ENCODE measurements at regions not wholly inside any gene's neighbourhood (a gene's known extent, or its start where the extent isn't known, plus 50 kb on each side); places are given as distances from the start of the nearest gene placed in this dataset.

DNA sequence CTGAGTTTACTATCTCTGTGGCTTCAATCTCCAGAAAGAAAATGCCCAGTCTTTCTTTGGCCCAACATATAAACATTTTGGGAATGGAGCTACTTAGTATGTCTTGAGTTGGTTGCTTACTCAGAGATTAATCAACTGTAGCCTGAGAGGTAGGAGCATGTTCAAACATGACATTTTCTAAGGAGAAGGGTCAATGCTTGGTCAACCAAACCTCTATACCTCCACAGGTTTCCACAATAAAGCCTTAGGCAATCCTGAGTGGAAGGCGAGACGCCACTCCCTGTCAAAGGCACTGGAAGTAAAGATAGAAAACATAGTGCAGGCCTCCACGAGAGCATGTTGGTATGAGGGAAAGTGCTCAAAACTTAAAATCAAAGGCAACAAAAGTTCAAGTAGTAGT lies 411.4 kb downstream of the KCTD16 start:
- intact Hi-C loops (cut with DNase I; ENCODE audit: low total_unique reads), result no loop called here
- H3K4me3 ChIP-seq (ENCODE audit: low read depth, poor library complexity, severe bottlenecking), result no peak overlapping the region
- WGBS, 2 donors, result 57 to 62% methylated on average over 3 of the region's 3 CpGs
- DNase-seq (ENCODE audit: low spot score in 2 of 2), result no peak
- TF ChIP-seq, protein P1, sequence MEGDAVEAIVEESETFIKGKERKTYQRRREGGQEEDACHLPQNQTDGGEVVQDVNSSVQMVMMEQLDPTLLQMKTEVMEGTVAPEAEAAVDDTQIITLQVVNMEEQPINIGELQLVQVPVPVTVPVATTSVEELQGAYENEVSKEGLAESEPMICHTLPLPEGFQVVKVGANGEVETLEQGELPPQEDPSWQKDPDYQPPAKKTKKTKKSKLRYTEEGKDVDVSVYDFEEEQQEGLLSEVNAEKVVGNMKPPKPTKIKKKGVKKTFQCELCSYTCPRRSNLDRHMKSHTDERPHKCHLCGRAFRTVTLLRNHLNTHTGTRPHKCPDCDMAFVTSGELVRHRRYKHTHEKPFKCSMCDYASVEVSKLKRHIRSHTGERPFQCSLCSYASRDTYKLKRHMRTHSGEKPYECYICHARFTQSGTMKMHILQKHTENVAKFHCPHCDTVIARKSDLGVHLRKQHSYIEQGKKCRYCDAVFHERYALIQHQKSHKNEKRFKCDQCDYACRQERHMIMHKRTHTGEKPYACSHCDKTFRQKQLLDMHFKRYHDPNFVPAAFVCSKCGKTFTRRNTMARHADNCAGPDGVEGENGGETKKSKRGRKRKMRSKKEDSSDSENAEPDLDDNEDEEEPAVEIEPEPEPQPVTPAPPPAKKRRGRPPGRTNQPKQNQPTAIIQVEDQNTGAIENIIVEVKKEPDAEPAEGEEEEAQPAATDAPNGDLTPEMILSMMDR (IDR thresholded peaks at IDR 0.05), result no peak

DNA sequence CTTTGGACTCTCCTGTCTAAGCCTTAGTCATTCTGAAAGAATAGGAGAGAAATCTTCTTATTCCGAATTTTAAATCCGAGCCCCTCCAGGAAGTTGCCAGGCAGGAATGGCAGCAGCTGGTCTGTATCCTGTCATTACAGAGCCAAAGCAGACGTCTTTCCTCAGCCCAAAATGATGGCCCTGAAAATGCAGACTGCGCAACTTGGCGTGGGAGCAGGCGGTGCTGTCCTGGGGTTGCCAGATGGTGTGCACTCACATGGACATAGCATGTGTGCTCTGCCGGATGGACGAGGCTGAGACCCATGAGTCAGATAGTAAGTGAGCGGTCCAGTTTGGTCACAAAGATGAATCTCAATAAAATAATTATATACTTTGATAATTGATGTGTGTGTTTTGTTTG lies 410.4 kb downstream of the KCTD16 start:
- 84 to 87% methylated on average over 8 to 9 of the region's 9 CpGs for WGBS, 2 donors
- TF ChIP-seq, protein P1 (IDR thresholded peaks at IDR 0.05), result no peak
- no peak for TF ChIP-seq POLR2A (IDR thresholded peaks at IDR 0.05)
- H3K4me3 ChIP-seq (ENCODE audit: low read depth, poor library complexity, severe bottlenecking), result no peak overlapping the region
- intact Hi-C loops (cut with DNase I; ENCODE audit: low total_unique reads), result no loop called here
- no peak for DNase-seq (ENCODE audit: low spot score in 2 of 2)

DNA sequence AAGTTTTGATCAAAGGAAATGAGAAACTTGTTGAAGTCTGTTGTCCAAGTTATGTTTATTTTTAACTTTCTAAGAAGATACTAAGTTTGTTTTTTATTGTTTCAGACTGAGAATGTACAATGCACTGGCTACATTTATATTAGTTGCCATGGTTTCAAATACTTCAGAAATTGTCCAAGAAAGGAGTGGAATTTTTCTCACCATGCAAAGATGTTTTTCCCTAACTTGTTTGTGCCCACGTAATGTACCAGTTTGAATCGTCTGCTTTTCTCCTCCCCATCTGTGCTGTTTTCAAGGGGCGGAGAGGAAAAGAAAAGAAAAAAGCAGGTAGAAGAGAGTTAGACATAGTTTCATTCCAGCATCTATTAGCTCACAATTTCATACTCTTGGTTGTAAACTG lies 407.0 kb downstream of the KCTD16 start:
- no peak for TF ChIP-seq POLR2A (IDR thresholded peaks at IDR 0.05)
- TF ChIP-seq, protein P1 (IDR thresholded peaks at IDR 0.05), result no peak
- WGBS, 2 donors, result 55 to 65% methylated on average over 3 of the region's 3 CpGs
- intact Hi-C loops (cut with DNase I; ENCODE audit: low total_unique reads), result no loop called here
- DNase-seq (ENCODE audit: low spot score in 2 of 2), result no peak
- H3K4me3 ChIP-seq (ENCODE audit: low read depth, poor library complexity, severe bottlenecking), result no peak overlapping the region

DNA sequence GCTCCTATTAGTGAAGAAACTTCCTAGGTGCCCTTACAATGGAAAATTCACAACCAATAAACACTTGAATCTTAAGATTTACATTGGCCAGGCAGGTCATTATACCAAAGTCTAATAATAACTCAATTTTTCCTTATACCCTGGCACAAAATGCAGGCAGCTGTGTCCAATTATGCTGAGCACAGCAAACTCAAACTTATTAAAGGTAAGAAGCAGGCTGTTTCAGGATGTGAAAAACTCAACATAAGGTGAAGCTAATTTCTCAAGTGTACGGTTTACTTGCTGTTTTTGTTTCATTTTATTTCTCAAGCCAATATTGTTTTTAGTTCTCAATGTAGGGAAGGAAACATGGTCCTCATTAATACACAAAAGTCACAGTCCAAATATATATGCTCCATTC lies 405.1 kb downstream of the KCTD16 start:
- intact Hi-C loops (cut with DNase I; ENCODE audit: low total_unique reads), result no loop called here
- WGBS, 2 donors, result 65 to 67% methylated on average over 1 of the region's 1 CpG
- H3K4me3 ChIP-seq (ENCODE audit: low read depth, poor library complexity, severe bottlenecking), result no peak overlapping the region
- TF ChIP-seq, protein P1 (IDR thresholded peaks at IDR 0.05), result no peak
- no peak for TF ChIP-seq POLR2A (IDR thresholded peaks at IDR 0.05)
- no peak for DNase-seq (ENCODE audit: low spot score in 2 of 2)

DNA sequence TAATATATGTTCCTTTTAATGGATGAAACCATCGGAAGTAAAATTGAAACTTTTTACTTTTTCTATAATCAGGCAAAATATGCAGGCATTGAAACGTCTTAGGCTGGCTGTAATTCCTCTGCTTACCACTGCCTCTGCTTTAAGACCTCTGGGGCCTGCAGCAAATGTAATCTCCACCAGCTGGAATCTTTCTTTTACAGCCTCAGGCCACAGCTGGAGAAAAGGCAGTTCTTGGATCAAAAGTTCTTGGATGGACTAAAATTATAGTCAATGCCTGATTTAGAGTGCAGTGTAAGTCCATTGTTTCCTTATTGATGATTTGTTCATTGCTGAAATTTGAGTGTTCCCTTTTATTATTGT lies 396.7 kb downstream of the KCTD16 start:
- 45 to 64% methylated on average over 2 of the region's 2 CpGs for WGBS, 2 donors
- DNase-seq (ENCODE audit: low spot score in 2 of 2), result no peak
- TF ChIP-seq, protein P1 (IDR thresholded peaks at IDR 0.05), result no peak
- H3K4me3 ChIP-seq (ENCODE audit: low read depth, poor library complexity, severe bottlenecking), result no peak overlapping the region
- intact Hi-C loops (cut with DNase I; ENCODE audit: low total_unique reads), result no loop called here

DNA sequence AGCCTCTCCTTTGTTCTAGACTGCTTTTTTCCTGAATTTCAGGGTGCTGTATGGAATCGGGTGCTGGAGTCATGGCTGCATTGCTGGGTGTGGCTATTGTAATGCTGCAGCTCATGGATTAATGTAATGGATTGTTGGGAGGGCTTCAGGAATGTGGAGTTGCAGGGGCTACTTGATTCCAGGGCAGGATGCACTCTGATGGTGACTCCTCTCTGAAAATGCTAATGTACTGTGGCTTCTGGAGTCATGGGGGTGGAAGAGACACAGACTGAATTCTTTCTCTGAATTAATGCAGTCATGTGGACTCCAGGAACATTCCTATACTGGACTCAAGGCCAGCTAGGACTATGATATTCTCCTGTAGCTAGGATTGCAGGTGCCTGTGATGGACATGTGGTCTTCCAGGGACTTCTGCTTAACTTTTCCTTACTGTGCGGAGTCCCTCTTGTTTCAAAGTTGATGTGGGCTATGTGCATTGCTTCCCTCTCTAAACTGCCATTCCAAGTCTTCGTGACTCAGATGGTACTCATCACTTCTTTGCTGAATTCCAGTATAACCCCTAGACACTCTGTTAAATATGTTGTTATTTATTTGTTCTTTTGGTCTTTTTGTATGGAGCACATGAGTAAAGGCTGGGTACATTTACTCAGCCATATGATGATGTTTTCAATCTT lies 396.2 kb downstream of the KCTD16 start:
- 82 to 91% methylated on average over 3 of the region's 3 CpGs for WGBS, 2 donors
- H3K4me3 ChIP-seq (ENCODE audit: low read depth, poor library complexity, severe bottlenecking), result no peak overlapping the region
- no peak for DNase-seq (ENCODE audit: low spot score in 2 of 2)
- no peak for TF ChIP-seq POLR2A (IDR thresholded peaks at IDR 0.05)
- TF ChIP-seq, protein P1 (IDR thresholded peaks at IDR 0.05), result no peak
- intact Hi-C loops (cut with DNase I; ENCODE audit: low total_unique reads), result no loop called here
